GM18909 (cell line): ENCODE measurements at regions not wholly inside any gene's neighbourhood (a gene's known extent, or its start where the extent isn't known, plus 50 kb on each side); places are given as distances from the start of the nearest gene placed in this dataset.

ENCODE experiments used
- ATAC-seq: cut with Tn5 transposase; IDR thresholded peaks from one replicate; pipeline ENCODE4 v1.9.1; 2021; ENCODE audit warnings: mild to moderate bottlenecking; ENCODE audit not compliant: unreplicated experiment, poor library complexity

DNA sequence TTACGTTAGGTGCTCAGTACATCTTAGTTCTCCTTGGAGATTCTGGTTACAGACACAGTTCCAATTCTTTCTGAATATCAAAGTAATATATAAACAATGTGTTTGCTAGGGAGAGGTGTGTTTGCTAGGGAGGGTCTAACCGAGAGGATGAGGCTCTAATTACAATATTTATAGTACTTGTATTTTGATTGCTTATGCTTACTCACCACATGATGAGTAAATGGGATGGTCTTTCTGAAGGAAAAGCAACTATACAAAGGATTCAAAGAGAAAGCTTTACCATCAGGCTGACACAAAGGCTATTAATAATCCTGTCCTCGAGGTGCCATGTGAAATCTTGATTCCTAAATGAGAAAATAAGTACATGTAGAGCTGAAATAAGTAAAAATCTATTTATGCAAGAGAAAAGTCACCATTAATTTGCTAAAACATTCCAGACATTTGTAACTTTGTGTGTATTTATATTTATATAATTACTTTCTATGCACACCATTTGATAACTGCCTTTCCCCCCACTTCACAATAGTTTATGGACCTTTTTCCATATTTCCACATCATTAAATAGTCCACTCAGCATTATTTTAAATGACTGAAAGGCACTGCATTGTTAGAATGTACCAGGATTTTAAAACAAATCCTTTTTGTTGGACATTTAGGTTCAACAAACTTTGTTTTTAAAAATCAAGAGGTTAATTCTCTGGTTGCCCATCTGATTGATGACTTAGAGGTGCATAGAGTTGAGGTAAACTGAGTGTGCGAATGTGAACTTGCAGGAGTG is 94.5 kb upstream of the FN1 start:
- no peak for ATAC-seq

DNA sequence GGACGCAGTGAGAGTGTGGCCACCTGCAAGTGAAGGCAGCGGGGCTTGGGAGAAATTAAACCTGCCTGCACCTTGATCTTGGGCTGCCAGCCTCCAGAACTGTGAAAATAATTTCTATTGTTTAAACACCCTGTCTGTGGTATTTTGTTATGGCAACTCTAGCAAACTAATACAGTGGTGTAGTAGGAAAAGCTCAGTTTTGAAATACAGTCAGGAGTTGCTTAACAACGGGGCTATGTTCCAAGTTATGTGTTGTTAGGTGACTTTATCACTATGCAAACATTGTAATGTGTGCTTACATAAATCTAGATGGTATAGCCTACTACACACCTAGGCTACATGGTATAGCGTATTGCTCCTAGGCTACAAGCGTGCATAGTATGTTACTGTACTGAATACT is 93.4 kb upstream of the FN1 start:
- ATAC-seq: no peak

DNA sequence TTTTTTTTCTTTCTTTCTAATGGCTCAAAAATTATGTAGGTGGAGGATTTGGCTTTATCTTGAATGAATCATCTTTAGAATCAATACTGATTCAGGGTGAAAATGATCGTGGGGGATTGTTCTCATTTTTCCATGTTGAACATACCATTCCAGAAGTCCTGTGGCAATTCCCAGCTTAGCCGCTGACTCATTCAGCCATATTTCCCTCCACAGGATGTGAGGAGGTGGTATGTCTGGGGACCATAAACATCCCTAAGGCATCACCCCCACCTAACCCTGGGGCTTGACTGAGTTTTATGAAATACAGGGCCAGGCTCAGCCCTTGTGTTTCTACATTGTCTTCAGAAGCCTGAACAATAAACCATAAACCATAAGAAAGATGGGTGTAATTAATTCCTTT is 92.7 kb upstream of the FN1 start:
- no peak for ATAC-seq

DNA sequence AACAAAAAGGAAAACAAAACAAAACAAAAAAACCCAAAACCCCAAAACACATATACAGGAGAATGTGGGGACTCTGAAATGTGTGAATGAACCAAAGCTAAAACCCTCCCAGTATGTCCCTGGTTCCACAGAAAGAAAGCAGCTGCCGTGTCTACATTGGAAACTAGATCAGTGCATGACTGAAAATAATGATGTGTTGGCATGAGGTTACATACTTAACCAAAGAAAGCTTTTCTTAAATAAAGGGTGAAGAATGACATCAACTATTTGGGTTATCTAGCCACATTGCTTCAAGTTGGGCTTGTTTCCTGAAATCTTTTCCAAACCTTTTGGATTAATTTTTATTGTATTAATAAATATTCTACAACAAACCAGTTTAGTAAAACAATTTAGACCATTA is 91.9 kb upstream of the FN1 start:
- no peak for ATAC-seq

DNA sequence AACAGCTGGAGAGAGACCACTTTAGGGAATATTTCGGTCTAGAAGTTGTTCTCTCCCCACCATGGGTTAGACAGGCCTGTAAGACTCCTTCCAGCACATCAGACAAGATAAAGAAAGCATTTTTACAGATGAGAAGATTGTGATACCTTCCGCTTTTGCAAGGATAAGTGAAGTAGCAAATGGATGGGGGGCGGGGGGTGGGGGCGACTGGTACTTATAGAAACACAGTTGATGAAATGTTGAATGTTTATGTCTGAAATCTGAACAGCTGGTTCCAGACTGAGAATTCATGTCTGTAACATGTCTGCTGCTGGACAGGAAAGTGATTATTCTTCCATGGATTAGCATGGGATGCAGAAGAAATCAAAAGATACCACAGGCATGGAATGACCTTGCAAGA is 90.5 kb upstream of the FN1 start:
- ATAC-seq: no peak

DNA sequence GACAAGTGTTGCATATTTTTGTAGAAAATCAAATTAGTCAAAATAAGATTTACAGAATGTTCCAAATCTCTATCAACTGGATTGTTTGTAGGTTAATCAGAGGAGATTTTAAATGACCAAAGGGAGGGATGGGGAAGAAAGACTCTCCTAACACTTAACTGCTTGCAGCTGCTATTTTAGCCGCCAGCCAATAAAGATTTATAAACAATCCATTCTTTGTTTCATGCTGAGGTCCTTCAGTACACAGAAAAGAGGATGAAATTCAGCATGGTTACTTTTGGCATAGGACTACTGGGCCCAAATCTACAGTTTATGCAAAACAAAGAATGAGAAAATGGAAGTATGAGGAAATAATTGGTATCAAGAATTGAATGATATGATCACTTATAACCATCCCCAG is 86.4 kb upstream of the FN1 start:
- no peak for ATAC-seq

DNA sequence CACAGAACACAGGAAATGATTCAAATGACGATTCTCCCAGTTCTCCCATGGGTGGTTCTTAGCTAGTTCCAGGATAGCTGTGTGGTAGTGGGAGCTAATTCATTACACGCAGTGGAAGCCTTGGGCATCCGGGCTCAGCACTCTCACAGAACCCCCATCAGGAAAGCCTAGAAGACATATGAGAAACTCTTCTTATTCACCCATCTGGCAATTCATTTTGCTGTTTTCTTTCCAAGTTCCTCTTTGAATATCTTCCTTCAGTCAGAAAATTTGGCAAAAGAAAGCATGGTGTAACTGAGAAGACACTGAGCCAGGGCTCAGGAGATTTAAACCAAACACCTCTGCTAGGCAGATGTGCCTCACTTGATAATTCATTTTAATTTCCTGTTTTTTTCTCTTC is 85.2 kb upstream of the FN1 start:
- no peak for ATAC-seq

DNA sequence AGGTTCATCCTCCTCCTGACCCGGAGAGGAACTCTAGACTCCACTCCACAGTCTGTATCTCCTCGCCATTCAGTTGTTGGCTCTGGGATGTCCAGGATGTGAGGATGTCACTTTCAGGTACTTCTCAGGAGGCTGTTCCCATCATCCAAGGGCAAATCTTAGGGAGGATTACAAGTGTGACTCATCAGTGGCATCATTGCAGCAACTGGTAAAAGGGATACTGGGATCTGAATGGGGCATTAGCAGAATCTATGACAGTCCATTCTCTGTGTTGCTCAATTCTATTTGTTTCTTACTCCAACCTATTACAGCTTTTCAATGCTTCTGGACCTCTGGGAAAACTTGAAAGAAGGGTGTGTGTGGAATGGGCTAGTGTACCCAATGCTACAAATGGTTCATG is 81.5 kb upstream of the FN1 start:
- no peak for ATAC-seq

DNA sequence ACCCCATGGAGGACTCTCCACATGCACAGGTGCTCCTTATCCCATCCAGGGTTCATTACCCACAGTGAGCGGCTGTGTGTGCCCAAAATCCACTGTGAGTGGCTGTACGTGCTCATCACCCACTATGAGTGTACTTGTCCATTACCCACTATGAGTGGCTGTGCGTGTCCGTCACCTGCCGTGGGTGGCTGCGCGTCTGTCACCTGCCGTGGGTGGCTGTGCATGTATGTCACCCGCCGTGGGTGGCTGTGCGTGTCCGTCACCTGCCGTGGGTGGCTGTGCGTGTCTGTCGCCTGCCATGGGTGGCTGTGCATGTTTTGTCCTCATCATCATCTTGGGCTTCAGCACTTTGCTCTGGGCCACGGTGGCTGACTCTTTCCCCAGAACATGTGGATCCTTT is 78.6 kb upstream of the FN1 start:
- no peak for ATAC-seq

DNA sequence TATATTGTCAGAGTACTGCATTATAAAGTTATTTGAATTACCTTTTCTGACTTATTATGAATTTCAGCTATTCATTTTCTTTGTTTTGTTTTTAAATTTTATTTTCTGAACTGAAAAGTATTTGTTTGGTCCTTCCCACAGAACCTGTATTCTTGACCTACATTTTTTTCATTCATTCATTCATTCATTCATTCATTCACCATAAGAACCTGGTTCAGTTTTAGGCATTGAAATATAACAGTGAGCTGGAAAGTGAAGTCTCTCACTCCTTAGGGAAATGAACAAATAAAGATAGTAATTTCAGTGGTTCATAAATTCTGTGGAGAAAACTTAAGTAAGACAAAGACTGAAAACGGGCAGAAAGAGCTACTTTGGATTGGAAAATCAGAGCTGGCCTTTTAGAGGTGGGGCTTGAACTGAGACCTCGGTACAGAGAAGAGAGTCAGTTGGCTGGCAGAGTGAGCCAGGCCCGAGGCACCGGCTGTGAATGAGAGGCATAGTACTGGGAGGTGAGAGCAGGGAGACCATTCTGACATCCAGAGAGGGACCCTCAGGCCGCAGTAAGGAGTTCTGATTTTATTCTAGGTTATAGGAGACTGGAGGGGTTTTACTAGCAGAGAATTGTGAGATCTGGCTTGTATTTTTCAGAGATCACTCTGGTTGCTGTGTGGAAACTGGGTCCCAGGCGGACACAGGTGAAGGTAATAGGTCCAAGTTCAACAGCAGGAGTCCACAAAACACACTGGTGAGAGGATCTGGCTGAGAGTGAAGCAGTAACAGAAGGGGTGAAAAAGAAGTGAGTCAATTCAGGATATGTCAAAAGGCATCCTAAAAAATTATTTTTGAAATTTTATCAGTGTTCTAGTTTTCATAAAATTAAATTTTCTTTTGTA is 75.8 kb upstream of the FN1 start:
- no peak for ATAC-seq

DNA sequence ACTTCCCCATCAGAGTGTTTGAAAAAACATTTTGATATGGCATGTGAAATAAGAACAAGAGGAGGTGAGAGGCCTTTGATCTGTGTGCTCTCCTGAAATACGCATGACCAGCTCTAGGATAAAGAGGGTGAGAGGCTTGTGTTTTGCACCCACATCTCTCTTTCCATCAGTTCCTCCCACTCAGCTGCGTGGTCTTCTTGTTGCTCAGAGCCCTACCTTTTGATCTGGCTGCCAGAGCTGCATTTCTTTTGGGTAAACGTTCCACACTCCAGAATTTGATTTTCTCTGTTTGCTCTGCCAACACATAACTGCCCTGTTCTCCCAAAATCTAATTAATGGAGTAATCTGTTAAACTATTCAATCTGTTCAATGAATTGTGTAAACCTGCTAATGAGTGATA is 72.0 kb upstream of the FN1 start:
- ATAC-seq: no peak

DNA sequence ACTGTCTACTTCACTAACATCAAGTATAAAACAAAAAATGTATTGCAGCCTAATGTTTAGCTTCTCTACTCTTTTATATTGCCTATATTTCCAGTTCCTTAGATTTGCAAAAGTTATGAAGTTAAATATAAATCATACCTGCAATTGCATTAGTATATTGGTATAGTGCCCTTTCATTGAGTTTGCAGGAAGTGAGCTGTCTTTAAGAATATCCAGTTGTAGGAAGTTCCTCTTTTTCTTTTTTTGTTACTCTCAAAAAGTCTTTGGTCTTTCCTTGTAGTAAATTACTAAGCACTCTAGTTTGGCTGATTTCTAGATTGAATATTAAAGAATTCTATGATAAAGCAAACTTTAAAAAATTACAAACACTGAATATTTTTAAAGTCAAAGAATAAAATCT is 71.3 kb upstream of the FN1 start:
- no peak for ATAC-seq

DNA sequence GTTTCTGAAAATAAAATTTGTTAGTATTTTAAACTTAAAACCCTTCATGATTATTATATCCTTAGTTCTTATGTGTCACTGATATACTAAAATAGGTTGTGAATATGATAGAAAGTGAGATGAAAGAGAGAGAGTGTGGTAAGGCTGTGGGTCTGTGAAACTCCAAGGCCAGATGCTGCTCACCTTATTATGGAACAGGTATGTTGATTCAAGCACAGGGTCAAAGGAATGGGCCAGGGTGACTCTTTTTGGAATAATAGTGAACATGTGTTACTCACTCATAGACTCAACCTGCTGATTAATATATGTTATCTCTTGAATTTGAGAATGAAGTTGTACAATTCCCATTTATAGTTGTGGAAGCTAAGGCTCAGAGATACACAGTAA is 70.7 kb upstream of the FN1 start:
- no peak for ATAC-seq

DNA sequence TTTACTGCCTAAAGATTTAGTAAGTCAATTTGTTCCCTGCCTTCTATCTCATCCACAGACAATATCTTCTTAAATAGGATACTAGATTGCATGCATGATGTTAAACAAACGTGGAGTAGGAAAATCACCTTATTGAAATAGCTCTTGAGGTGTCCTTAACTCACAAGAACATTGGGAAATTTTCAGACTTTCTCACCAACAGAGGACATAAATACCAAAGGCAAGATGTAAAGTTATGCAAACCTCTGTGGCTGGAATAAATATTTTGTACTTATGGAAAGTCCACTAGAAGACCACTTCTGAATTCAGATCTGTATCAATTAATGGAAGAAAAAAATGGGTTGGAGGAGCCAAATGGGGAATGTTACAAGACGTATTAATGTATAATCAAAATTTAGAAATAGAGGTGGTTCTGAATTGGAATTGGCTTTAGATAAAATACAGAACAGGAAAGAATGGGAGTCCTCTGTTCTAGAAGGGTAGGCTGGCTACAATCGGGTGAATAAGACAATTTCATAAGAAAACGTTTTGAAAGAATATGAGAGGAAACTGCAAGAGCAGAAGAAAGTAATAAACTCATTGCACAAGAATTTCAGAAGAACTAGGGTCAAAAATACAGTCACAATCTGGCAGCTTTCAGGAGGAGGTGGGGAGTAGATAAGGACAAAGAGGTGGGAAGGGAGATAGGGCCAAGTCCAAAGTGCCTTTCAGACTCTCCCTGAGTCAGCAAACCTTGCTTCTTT is 69.3 kb upstream of the FN1 start:
- no peak for ATAC-seq

DNA sequence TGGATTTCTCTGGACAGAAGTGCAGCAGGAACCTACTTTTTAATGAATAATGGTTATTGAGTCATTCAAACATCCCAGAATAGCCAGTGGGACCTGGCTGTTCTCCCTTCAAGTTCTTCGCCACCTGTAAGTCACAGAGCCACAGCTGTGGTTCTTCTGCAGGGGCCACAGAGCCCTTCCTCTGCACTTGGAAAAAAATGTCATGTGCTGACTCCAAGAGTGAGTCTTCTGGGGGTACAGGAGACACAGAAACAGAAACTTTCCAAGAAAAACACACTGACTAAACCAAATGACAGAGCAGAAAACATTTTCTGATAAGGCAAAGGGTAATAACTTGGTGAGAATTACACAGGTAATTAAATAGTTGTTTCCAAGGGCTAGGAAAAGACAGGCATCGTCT is 68.7 kb upstream of the FN1 start:
- no peak for ATAC-seq

DNA sequence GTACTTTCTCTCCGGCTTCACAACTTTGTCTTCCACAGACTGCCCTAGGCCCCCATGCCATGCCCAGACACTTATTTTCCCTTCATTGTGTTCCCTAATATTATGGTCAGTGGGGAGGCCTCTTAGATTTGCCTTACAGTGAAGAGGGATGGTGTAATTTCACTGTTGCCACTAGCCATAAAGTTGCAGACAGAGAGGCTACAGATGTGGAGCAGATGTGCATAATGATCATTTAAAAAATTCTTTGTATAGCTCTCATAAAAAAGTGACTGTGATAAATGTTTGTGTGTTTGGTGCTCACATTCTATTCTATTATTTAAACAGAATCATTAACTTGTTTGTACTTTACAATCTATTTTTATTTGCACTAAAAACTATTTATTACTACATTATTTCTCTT is 67.5 kb upstream of the FN1 start:
- ATAC-seq: no peak

DNA sequence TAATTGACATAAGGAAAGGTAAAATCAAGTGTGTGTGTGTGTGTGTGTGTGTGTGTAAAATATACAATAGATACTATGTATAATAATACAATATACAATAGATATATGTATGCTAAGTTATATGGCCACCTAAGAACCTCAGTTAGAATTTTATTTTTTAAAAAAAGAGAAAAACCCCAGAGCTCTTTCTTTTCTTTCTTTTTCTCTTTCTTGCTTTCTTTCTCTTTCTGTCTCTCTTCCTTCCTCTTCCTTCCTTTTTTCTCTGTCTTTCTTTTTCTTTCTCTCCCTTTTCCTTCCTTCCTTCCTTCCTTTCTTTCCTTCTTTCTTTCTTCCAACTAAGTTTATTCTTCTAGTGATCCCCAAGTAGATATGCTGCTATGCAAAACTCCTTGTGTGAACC is 64.6 kb upstream of the FN1 start:
- no peak for ATAC-seq

DNA sequence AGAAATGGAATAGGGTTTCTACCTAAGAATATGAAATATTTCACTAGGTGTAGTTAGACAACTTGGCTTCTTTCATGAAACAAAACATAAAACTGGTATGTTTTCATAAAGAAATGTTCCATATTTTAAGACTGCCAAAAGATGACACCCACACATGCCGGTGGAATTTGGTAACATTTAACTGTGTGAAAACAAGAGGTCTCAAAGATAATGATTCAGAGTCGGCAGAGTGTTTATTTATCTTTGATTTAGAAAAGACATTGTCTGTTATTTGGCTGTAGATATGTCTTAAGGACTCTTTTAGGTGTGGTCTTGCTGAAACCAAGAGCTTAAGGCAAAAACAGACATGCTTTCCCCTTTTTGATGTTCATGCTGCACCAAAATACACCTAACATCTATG is 63.5 kb upstream of the FN1 start:
- no peak for ATAC-seq

DNA sequence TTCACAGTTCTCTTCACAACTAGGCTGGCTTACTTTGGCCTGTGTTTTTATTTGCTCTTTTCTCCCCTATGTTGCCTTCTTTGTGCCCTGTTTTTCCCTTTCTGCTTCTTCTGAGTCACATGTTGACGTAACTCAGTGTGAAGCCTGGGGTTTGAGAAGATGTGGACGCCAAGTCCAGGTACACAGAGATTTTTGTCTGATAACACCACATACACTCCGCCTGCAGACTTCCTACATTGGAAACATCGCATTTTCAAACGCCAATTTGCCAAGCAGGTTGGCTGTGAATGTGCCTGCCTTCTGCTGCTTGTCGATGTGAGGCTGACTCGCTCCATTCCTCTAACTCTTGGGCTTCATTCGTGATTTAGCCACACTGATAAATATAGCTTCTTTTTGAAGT is 62.6 kb upstream of the FN1 start:
- ATAC-seq: no peak

DNA sequence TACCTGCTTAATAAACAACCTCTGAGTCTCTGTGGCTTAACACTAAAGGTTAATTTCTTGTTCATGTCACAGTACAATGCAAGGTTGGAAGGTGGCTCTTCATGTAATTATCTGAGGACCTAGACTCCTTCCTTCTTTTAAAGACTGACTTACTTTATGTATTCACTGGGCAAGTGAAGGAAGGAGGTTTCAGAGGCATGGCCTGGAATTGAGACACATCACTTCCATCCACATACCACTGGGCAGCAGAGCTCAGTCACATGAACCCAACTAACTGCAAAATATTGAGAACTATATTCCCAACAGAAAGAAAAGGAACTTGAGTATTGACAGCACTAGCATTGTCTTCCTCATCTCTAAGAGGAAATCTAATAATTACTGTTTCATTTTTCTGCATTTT is 57.5 kb upstream of the FN1 start:
- ATAC-seq: no peak

DNA sequence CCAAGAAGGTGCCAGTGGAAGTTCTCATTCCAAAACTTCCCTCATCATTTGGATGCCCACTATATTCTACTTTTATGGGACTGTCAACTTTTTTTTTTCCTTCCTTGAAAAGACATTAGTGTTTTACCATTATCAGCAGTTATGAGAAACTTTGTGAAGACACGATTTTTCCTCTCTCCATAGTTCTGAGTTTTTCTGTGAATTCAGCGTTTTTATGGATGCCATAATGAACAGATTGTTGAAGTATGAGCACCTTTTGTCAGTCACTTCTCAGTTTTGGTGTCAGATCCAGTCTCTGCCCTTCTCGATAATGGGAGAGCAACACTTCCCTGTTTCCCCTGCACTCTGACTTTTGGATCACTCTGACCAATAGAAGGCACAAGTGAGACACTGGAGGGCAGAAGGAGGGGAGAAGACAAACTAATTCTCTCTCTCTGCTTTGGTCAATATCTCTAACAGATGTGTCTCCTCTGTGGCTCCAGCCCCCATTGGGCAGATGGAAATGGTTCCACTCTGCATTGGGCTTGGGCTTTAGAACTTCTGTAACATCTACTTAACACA is 53.5 kb upstream of the FN1 start:
- no peak for ATAC-seq
